Panc1 (cell line): ENCODE measurements at regions not wholly inside any gene's neighbourhood (a gene's known extent, or its start where the extent isn't known, plus 50 kb on each side); places are given as distances from the start of the nearest gene placed in this dataset.

Source experiments
- ATAC-seq: fragments of 200-7000 bp; cut with Tn5 transposase; 2 replicates; pipeline ENCODE4 v1.9.1; 2020; ENCODE audit warnings: mild to moderate bottlenecking, moderate library complexity
- BruUV-seq: library from RNA; stranded (reverse); fragments of 400-500 nt; replicated peaks from 2 replicates; lab custom pipeline; 2021; lab: Mats Ljungman, UMichigan
- CTCF ChIA-PET: fragments of 300-600 bp; sonication (Branson Sonifier 250); formaldehyde crosslinking; loops from one replicate; lab custom pipeline; 2022; ENCODE audit warnings: antibody characterized with exemption; lab: Charles Lee
- POLR2A ChIA-PET: fragments of 300-600 bp; sonication (Branson Sonifier 250); formaldehyde crosslinking; loops from one replicate; lab custom pipeline; 2022; ENCODE audit warnings: antibody characterized with exemption; lab: Charles Lee
- DNase-seq: peaks from one replicate; pipeline ENCODE4 v3.0.0-alpha.2; 2010; ENCODE audit warnings: low read depth, low spot score
- H3K27ac ChIP-seq: 2 replicates; pipeline ENCODE4 v1.5.1; 2011; ENCODE audit warnings: mild to moderate bottlenecking, low read length, inconsistent platforms
- H3K27me3 ChIP-seq: fragments of 200-500 bp; sonication (Bioruptor generic); 2 replicates; pipeline ENCODE4 v1.6.0; 2014; ENCODE audit warnings: low read length, inconsistent platforms; ENCODE audit not compliant: control insufficient read depth, insufficient read depth
- H3K36me3 ChIP-seq: fragments of 200-500 bp; sonication (Bioruptor generic); 2 replicates; pipeline ENCODE4 v1.5.1; 2014; ENCODE audit warnings: inconsistent platforms, mild to moderate bottlenecking, low read length, moderate library complexity; ENCODE audit not compliant: control insufficient read depth, insufficient read depth
- H3K4me1 ChIP-seq: 2 replicates; pipeline ENCODE4 v1.5.1; 2011; ENCODE audit warnings: inconsistent platforms, mild to moderate bottlenecking, low read length, moderate library complexity; ENCODE audit not compliant: control insufficient read depth, insufficient read depth
- H3K4me3 ChIP-seq, 2 experiments: 2 replicates each; pipeline ENCODE4 v1.5.1; 2011 to 2012; ENCODE audit warnings: low read depth in 2 of 2, low read length in 2 of 2, mild to moderate bottlenecking in 2 of 2, inconsistent platforms in 1 of 2, moderate library complexity in 1 of 2
- H3K9me3 ChIP-seq: fragments of 200-500 bp; sonication (Bioruptor generic); 2 replicates; pipeline ENCODE4 v1.5.1; 2014; ENCODE audit warnings: low read depth, mild to moderate bottlenecking, inconsistent platforms, low read length, moderate library complexity; ENCODE audit not compliant: control insufficient read depth, insufficient read depth
- POLR2AphosphoS5 ChIP-seq: IDR thresholded peaks from 2 replicates; pipeline ENCODE4 v1.6.1; 2012; ENCODE audit warnings: mild to moderate bottlenecking, low read depth, low read length, moderate library complexity
- REST ChIP-seq, 2 experiments: IDR thresholded peaks; 2 replicates each; pipeline ENCODE4 v1.6.1; 2011 to 2012; ENCODE audit warnings: low read depth in 2 of 2, control low read depth in 1 of 2, low read length in 1 of 2, mild to moderate bottlenecking in 1 of 2, moderate library complexity in 1 of 2; ENCODE audit not compliant: insufficient read depth in 1 of 2
- SIN3A ChIP-seq: IDR thresholded peaks from 2 replicates; pipeline ENCODE4 v1.6.1; 2012; ENCODE audit warnings: low read depth, mild to moderate bottlenecking, low read length, moderate library complexity, borderline replicate concordance; ENCODE audit not compliant: insufficient read depth
- TCF7L2 ChIP-seq: IDR thresholded peaks from 2 replicates; pipeline ENCODE4 v1.6.1; 2011; ENCODE audit warnings: mild to moderate bottlenecking, low read depth, low read length, inconsistent platforms
- in situ Hi-C: cut with HindIII; loops from 2 replicates; pipeline ENCODE4 v1.10.0; 2016; ENCODE audit warnings: low sequenced_read_pairs, low pct_unique_long_range_greater_than_20kb
- intact Hi-C: fragments of 100-400 bp; cut with micrococcal nuclease; formaldehyde crosslinking; loops from one replicate; pipeline ENCODE4 v1.10.0; 2022; ENCODE audit not compliant: unreplicated experiment
- TF ChIP-seq, protein P1 (sequence below): fragments of 450-650 bp; IDR thresholded peaks from 2 replicates; pipeline ENCODE4 v1.5.1; 2017; ENCODE audit warnings: mild to moderate bottlenecking

- BruUV-seq = no TSS peak
Observed at GRCh38 chr3:59555593-59556315, 505.9 kb upstream of the CFAP20DC start.

GRCh38 chr3:59553076-59553475 is 503.3 kb upstream of the CFAP20DC start:
- Histone ChIP-seq H3K9me3 (no peaks in the 10 kb centered on the region), H3K4me1 (no peaks in the 10 kb centered on the region), H3K36me3 (no peaks in the 10 kb centered on the region), H3K27me3 (no peaks in the 10 kb centered on the region), H3K27ac (no peak overlapping the region), H3K4me3 (no peak overlapping the region)
- no peak for TF ChIP-seq POLR2AphosphoS5
- no peak for TF ChIP-seq TCF7L2
- TF ChIP-seq SIN3A = no peak
- TF ChIP-seq, protein P1, sequence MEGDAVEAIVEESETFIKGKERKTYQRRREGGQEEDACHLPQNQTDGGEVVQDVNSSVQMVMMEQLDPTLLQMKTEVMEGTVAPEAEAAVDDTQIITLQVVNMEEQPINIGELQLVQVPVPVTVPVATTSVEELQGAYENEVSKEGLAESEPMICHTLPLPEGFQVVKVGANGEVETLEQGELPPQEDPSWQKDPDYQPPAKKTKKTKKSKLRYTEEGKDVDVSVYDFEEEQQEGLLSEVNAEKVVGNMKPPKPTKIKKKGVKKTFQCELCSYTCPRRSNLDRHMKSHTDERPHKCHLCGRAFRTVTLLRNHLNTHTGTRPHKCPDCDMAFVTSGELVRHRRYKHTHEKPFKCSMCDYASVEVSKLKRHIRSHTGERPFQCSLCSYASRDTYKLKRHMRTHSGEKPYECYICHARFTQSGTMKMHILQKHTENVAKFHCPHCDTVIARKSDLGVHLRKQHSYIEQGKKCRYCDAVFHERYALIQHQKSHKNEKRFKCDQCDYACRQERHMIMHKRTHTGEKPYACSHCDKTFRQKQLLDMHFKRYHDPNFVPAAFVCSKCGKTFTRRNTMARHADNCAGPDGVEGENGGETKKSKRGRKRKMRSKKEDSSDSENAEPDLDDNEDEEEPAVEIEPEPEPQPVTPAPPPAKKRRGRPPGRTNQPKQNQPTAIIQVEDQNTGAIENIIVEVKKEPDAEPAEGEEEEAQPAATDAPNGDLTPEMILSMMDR = no peak
- no peak for TF ChIP-seq REST (IDR thresholded peaks at IDR 0.05; ENCODE audit: insufficient read depth in 1 of 2, low read depth in 2 of 2, low read length in 1 of 2)
- in situ Hi-C loops = no loop called here
- intact Hi-C loops = no loop called here
- DNase-seq (no peak), ATAC-seq (no peak)
- CTCF ChIA-PET = no interaction called here
- POLR2A ChIA-PET = no interaction called here
- BruUV-seq = no TSS peak

More at GRCh38 chr3:59555593-59556315, 505.9 kb upstream of the CFAP20DC start:
- ChIA-PET POLR2A (no interaction called here), CTCF (no interaction called here)
- in situ Hi-C loops = no loop called here
- no peaks in the 10 kb centered on the region for H3K36me3 ChIP-seq
- ATAC-seq = no peak
- intact Hi-C loops = no loop called here
- no peaks in the 10 kb centered on the region for H3K4me1 ChIP-seq
- DNase-seq = no peak
- H3K9me3 ChIP-seq = no peaks in the 10 kb centered on the region
- H3K27ac ChIP-seq = no peak overlapping the region
- H3K27me3 ChIP-seq = no peaks in the 10 kb centered on the region
- TF ChIP-seq POLR2AphosphoS5 = no peak
- no peak for TF ChIP-seq REST (IDR thresholded peaks at IDR 0.05; ENCODE audit: insufficient read depth in 1 of 2, low read depth in 2 of 2, low read length in 1 of 2)
- TF ChIP-seq, protein P1 = no peak
- TF ChIP-seq SIN3A = no peak
- no peak for TF ChIP-seq TCF7L2
- no peak overlapping the region for H3K4me3 ChIP-seq
